ENCODE measurements at regions not wholly inside any gene's neighbourhood (a gene's known extent, or its start where the extent isn't known, plus 50 kb on each side); places are given as distances from the start of the nearest gene placed in this dataset.

DNA sequence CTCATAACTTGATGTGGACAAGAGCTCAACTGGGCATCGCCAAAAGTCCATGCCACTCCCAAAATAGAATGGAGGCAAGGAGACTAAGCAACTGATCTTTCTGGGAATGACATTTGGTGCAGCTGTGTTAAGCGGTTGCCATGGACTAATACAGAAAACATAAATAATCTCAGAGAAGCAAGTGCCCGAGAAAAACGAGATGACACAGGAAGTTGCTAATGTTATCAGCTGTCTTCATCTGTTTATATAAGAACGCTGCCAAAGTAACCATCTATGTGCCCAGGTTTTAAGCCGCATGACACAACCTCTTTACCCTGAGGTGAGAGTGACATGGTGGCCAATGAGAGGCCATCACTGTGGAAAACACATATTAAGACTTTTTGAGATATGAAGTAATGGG lies 54.9 kb upstream of the SACS start:
- no peaks in the 10 kb centered on the region for H3K36me3 ChIP-seq (ENCODE audit: control insufficient read depth, insufficient read depth, low read length)
- H3K4me1 ChIP-seq (ENCODE audit: control insufficient read depth, insufficient read depth, low read length, poor library complexity, severe bottlenecking), result no peaks in the 10 kb centered on the region
- no peaks in the 10 kb centered on the region for H3K9me3 ChIP-seq (ENCODE audit: control insufficient read depth, low read length)
- WGBS, 2 experiments (ENCODE audit: insufficient coverage in 2 of 2), result 94 to 95% methylated on average over 6 of the region's 6 CpGs
- no peak overlapping the region for H3K4me3 ChIP-seq (ENCODE audit: extremely low read depth, insufficient read depth, low read length, poor library complexity, severe bottlenecking)
- no peak overlapping the region for H3K27ac ChIP-seq (ENCODE audit: low read depth, low read length, severe bottlenecking)

DNA sequence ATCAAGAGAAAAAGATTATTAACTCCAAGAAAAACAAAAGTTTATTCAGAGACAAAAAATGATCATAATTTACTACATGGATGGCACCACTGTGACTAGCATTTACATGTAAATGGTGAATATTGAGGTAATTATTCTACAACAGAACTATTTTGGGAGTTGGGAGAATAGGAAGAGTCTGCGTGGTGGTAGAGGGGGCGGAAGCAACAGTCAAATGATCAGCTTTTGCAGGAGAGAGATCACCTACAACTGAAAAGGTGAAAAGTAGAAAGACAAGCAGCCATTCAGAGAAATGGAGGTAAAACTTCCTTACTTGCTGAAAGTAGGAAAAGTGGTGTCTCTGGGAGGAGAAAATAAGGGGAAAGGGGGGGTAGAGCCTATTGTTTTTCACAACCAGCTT lies 62.8 kb upstream of the SACS start:
- Histone ChIP-seq H3K4me3 (ENCODE audit: extremely low read depth, insufficient read depth, low read length, poor library complexity, severe bottlenecking) (no peak overlapping the region), H3K4me1 (ENCODE audit: control insufficient read depth, insufficient read depth, low read length, poor library complexity, severe bottlenecking) (peaks cover 15% of the 10 kb centered on the region), H3K27ac (ENCODE audit: low read depth, low read length, severe bottlenecking) (no peak overlapping the region), H3K36me3 (ENCODE audit: control insufficient read depth, insufficient read depth, low read length) (no peaks in the 10 kb centered on the region), H3K9me3 (ENCODE audit: control insufficient read depth, low read length) (no peaks in the 10 kb centered on the region)
- WGBS, 2 experiments (ENCODE audit: insufficient coverage in 2 of 2), result 85 to 92% methylated on average over 2 of the region's 2 CpGs

DNA sequence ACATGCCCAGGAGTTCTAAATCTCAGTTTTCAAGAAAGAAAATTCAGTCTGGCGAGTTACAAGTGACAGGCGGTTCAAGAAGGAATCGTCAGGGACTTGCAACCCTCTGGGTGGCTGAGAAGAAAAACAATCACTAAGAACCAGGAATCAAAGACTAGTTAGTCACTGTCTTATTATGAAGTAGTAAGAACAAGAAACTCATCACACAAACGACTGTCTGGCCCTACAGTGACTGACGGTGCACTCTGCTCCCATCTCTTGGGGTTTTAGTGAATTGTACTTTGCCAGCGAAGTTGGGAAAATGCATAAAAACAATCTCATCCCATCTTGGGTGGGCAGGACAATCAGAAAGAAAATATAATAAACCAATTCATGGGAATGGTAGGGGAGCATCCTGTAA lies 63.7 kb upstream of the SACS start:
- no peaks in the 10 kb centered on the region for H3K36me3 ChIP-seq (ENCODE audit: control insufficient read depth, insufficient read depth, low read length)
- WGBS, 2 experiments (ENCODE audit: insufficient coverage in 2 of 2), result 92 to 100% methylated on average over 1 to 2 of the region's 6 CpGs
- no peak overlapping the region for H3K4me3 ChIP-seq (ENCODE audit: extremely low read depth, insufficient read depth, low read length, poor library complexity, severe bottlenecking)
- peaks cover 16% of the 10 kb centered on the region for H3K4me1 ChIP-seq (ENCODE audit: control insufficient read depth, insufficient read depth, low read length, poor library complexity, severe bottlenecking)
- H3K9me3 ChIP-seq (ENCODE audit: control insufficient read depth, low read length), result peaks cover 5% of the 10 kb centered on the region
- H3K27ac ChIP-seq (ENCODE audit: low read depth, low read length, severe bottlenecking), result no peak overlapping the region

DNA sequence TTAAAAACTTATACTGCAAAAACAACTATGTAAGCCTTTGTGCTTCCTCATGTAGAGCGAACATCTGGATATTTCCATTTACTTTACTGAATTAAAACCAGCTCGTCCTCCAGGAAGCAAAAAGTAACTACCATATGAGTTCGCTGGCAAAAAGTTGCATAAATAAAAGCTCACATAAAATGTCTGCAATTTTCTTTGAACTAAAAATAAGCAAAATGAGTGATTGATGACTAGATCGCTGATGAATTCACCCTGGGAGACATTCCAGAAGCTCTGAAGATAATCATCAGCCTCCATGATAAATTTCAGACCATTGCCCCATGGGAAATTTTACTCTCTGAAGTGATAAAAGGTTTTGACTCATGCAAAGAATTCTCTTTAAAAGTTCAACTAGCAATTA lies 67.3 kb upstream of the SACS start:
- peaks cover 30% of the 10 kb centered on the region for H3K4me1 ChIP-seq (ENCODE audit: control insufficient read depth, insufficient read depth, low read length, poor library complexity, severe bottlenecking)
- H3K27ac ChIP-seq (ENCODE audit: low read depth, low read length, severe bottlenecking), result peak overlapping the region; percentile 68
- H3K9me3 ChIP-seq (ENCODE audit: control insufficient read depth, low read length), result peaks cover 5% of the 10 kb centered on the region
- H3K36me3 ChIP-seq (ENCODE audit: control insufficient read depth, insufficient read depth, low read length), result no peaks in the 10 kb centered on the region
- no peak overlapping the region for H3K4me3 ChIP-seq (ENCODE audit: extremely low read depth, insufficient read depth, low read length, poor library complexity, severe bottlenecking)
- 83 to 100% methylated on average over 1 of the region's 4 CpGs for WGBS, 2 experiments (ENCODE audit: insufficient coverage in 2 of 2)

DNA sequence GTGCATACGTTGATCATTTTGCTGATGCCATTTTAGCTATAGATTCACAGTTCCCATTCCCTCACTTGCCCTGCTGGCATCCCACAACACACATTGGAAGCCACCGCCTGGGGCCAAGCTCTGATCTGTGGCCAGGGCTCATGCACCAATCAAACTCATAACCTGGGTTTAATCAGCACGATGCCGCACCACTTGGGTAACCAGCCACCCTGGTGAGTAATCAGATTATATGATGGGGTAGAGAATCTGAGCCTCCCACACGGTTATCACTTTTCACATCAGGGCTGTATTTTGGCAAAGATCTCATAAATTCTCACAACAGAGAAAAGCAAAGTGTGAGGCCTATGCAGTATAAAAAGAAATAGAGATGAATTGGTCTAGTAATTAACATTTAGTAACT lies 66.0 kb upstream of the TNFRSF19 start:
- Histone ChIP-seq H3K27ac (ENCODE audit: low read depth, low read length, severe bottlenecking) (no peak overlapping the region), H3K4me1 (ENCODE audit: control insufficient read depth, insufficient read depth, low read length, poor library complexity, severe bottlenecking) (peaks cover 38% of the 10 kb centered on the region), H3K36me3 (ENCODE audit: control insufficient read depth, insufficient read depth, low read length) (no peaks in the 10 kb centered on the region), H3K4me3 (ENCODE audit: extremely low read depth, insufficient read depth, low read length, poor library complexity, severe bottlenecking) (no peak overlapping the region), H3K9me3 (ENCODE audit: control insufficient read depth, low read length) (peaks cover 5% of the 10 kb centered on the region)
- 93 to 100% methylated on average over 1 to 2 of the region's 5 CpGs for WGBS, 2 experiments (ENCODE audit: insufficient coverage in 2 of 2)

DNA sequence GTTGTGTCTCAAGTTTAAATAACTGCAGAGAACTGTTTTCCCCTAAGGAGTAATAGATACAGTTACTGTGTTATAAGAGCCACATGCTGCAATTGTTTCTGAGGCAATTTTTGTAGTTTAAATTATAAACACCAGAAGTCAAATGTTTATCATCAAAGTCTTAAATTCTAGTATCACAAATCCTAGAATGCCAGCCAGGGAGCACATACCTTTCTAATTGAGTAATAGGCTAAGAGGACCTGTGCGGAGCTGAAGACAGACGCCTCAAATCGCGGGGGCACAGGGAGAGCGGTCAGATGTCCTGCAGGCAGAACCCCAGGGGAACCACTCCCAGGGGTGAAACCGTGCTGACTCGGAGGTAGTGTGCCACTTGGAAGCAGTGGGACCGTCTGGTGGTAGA lies 65.2 kb upstream of the TNFRSF19 start:
- 70 to 74% methylated on average over 7 to 8 of the region's 8 CpGs for WGBS, 2 experiments (ENCODE audit: insufficient coverage in 2 of 2)
- H3K27ac ChIP-seq (ENCODE audit: low read depth, low read length, severe bottlenecking), result peak overlapping the region; percentile 46
- no peaks in the 10 kb centered on the region for H3K36me3 ChIP-seq (ENCODE audit: control insufficient read depth, insufficient read depth, low read length)
- H3K9me3 ChIP-seq (ENCODE audit: control insufficient read depth, low read length), result peaks cover 5% of the 10 kb centered on the region
- no peak overlapping the region for H3K4me3 ChIP-seq (ENCODE audit: extremely low read depth, insufficient read depth, low read length, poor library complexity, severe bottlenecking)
- peaks cover 39% of the 10 kb centered on the region for H3K4me1 ChIP-seq (ENCODE audit: control insufficient read depth, insufficient read depth, low read length, poor library complexity, severe bottlenecking)

DNA sequence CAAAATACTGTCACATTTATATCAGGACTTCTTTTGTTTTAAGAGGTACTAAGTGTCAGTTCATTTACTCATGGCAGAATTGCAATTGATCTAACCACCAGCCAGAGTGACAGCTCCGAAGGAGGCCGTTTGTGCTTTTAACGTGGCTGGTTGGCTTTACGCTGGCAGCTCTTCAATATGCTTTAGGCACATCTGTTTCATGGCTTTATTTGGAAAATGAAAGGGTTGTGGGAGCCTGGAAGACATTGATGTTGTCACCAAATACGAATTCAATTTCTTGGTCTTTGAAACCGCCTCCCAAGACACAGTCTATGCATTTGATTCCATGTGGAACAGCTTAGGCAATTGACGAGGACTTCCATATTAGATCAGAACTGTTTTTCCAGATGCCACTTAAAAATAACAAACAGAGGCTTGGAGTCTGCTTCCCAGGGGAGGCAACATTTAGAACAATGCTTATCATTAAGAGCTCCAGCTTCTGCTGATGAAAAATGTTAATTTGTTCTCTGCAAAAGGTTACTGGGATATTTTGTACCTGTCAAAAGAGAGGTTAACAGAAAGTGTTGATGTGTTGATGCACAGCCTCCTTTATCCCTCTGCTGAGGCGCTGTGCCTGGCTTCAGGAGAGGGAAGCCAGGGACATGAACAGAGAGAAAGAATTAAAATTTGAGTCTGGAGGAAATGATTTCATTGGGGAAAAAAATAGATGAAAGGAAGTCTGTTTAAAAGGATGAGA lies 64.0 kb upstream of the TNFRSF19 start:
- peaks cover 5% of the 10 kb centered on the region for H3K9me3 ChIP-seq (ENCODE audit: control insufficient read depth, low read length)
- peaks cover 40% of the 10 kb centered on the region for H3K4me1 ChIP-seq (ENCODE audit: control insufficient read depth, insufficient read depth, low read length, poor library complexity, severe bottlenecking)
- H3K27ac ChIP-seq (ENCODE audit: low read depth, low read length, severe bottlenecking), result peak overlapping the region; percentile 91
- 70 to 74% methylated on average over 7 to 8 of the region's 8 CpGs for WGBS, 2 experiments (ENCODE audit: insufficient coverage in 2 of 2)
- H3K36me3 ChIP-seq (ENCODE audit: control insufficient read depth, insufficient read depth, low read length), result no peaks in the 10 kb centered on the region
- H3K4me3 ChIP-seq (ENCODE audit: extremely low read depth, insufficient read depth, low read length, poor library complexity, severe bottlenecking), result no peak overlapping the region

DNA sequence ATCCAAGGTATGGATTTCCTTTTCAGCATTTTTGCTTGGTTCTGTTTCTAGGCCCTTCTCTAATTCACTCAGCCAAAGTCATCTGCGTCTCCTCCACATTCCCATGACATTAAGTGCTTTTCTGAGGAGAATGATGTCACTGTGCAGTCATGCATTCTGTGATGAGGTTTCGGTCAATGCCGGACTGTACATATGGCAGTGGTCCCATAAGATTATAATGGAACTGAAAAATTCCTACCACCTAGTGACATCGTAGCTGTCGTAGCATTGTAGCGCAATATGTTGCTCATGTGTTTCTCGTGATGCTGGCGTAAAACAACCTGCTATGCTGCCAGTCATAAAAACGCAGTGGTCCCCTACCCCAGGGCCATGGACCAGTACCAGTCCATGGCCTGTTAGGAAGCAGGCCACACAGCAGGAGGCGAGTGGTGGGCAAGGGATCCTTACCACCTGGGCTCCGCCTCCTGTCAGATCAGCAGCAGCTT lies 63.4 kb upstream of the TNFRSF19 start:
- Histone ChIP-seq H3K36me3 (ENCODE audit: control insufficient read depth, insufficient read depth, low read length) (no peaks in the 10 kb centered on the region), H3K27ac (ENCODE audit: low read depth, low read length, severe bottlenecking) (peak overlapping the region; percentile 91), H3K4me3 (ENCODE audit: extremely low read depth, insufficient read depth, low read length, poor library complexity, severe bottlenecking) (no peak overlapping the region)

DNA sequence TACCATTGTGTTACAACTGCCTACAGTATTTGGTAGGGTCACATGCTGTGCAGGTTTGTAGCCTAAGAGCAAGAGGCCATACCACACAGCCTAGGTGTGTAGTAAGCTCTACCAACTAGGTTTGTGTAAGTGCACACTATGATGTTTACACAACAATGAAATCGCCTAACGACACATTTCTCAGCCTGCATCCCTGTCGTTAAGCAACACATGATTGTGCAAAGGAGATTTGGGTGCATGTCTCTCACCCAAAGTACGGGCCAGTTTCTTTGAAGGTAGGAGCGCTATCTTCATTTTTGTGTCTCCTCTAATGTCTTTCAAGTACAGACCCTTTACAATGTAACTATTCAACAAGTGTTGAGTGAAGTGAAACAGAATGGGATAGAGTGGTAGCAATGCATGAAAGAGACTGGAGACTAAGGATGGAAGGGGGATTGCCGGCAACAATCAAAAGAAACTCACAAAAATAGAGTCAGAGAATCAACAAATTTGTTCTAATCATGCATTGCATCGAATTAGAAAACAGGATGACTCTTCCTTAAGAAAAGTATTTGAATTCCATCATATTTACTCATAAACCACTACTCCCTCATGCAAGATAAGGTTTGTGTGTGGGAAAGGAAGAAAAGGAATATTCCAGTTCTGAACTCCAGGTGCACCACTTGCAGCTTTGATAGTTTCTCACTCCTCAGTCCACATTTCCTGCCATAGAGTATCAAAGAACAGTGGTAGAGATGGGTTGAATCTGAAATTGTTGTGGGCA lies 60.2 kb upstream of the TNFRSF19 start:
- Histone ChIP-seq H3K9me3 (ENCODE audit: control insufficient read depth, low read length) (no peaks in the 10 kb centered on the region), H3K27ac (ENCODE audit: low read depth, low read length, severe bottlenecking) (no peak overlapping the region), H3K4me1 (ENCODE audit: control insufficient read depth, insufficient read depth, low read length, poor library complexity, severe bottlenecking) (peaks cover 40% of the 10 kb centered on the region), H3K36me3 (ENCODE audit: control insufficient read depth, insufficient read depth, low read length) (no peaks in the 10 kb centered on the region), H3K4me3 (ENCODE audit: extremely low read depth, insufficient read depth, low read length, poor library complexity, severe bottlenecking) (no peak overlapping the region)
- 94 to 100% methylated on average over 4 of the region's 7 CpGs for WGBS, 2 experiments (ENCODE audit: insufficient coverage in 2 of 2)

More for the DNA sequence above, 63.4 kb upstream of the TNFRSF19 start:
- 81 to 83% methylated on average over 8 to 10 of the region's 11 CpGs for WGBS, 2 experiments (ENCODE audit: insufficient coverage in 2 of 2)
- H3K4me1 ChIP-seq (ENCODE audit: control insufficient read depth, insufficient read depth, low read length, poor library complexity, severe bottlenecking), result peaks cover 44% of the 10 kb centered on the region
- H3K9me3 ChIP-seq (ENCODE audit: control insufficient read depth, low read length), result no peaks in the 10 kb centered on the region

DNA sequence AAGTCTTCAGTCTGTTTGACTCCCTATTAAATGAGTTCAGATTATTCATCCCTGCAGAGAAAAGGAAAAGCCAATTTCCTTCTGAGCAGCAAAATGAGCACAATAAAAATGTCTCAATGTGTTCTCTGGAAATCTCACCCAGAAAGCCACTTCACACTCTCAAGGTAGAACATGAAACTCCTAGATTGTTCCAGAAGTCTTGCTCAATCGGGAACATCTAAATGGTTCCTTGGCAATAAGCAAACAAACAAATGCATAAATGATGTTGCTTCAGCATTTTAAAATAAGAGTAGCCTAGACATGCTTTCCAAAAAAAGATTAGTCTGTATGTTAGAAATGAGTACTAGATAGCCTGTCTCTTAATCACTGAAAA lies 59.7 kb upstream of the TNFRSF19 start:
- Histone ChIP-seq H3K4me1 (ENCODE audit: control insufficient read depth, insufficient read depth, low read length, poor library complexity, severe bottlenecking) (peaks cover 36% of the 10 kb centered on the region), H3K36me3 (ENCODE audit: control insufficient read depth, insufficient read depth, low read length) (no peaks in the 10 kb centered on the region), H3K27ac (ENCODE audit: low read depth, low read length, severe bottlenecking) (no peak overlapping the region), H3K4me3 (ENCODE audit: extremely low read depth, insufficient read depth, low read length, poor library complexity, severe bottlenecking) (no peak overlapping the region), H3K9me3 (ENCODE audit: control insufficient read depth, low read length) (no peaks in the 10 kb centered on the region)
- WGBS, 2 experiments (ENCODE audit: insufficient coverage in 2 of 2), result 86% methylated on average over 1 of the region's 1 CpG; no CpG with 5 or more reads in 1 of the 2 experiments

Measured in mesodermal cell (in vitro differentiated cells).